ENCODE measurements at regions not wholly inside any gene's neighbourhood (a gene's known extent, or its start where the extent isn't known, plus 50 kb on each side); places are given as distances from the start of the nearest gene placed in this dataset.

DNA sequence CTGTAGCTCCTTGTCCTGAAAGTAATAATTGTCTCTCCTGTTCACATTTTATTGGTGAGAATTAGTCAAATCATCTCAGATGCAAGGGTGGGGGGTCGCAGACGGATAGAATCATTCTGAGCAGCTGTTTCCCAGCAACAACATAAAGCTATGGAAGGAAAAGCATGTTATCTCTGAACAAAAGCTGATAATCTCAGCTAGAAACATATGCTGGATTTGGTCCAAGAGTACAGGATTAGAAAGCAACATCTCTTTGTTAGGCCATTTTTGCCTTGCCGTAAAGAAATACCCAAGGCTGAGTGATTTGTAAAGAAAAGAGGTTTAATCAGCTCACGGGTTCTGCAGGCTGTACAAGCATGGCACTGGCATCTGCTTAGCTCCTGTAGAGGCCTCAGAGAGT, 472.8 kb upstream of the BOD1L1 start:
- no peak for TF ChIP-seq CTCF (IDR thresholded peaks at IDR 0.05; ENCODE audit: extremely low read depth, missing control alignments)
- DNase-seq (ENCODE audit: low spot score) = no peak

DNA sequence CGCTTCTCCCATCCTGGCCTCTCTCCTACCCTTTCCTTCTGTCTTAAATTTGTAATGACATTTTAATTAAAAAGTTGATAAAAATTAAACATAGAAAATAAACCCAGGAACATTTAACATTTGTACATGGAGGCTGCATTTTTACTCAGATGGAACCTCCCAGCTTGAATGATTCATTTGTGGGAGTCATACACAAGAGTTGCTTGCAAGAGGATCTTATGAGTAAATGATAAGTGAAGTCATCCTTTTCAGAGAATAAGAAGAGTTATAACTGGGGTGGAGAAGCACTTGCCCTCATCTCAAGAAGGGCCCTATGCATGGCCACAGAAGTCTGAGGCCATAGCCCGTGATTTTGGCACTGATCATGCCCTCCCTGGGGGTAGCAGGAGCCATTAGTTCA, 482.9 kb upstream of the BOD1L1 start:
- no peak for DNase-seq (ENCODE audit: low spot score)
- no peak for TF ChIP-seq CTCF (IDR thresholded peaks at IDR 0.05; ENCODE audit: extremely low read depth, missing control alignments)

GRCh38 chr4:14111730-14112181, 484.2 kb upstream of the BOD1L1 start:
- TF ChIP-seq CTCF (IDR thresholded peaks at IDR 0.05; ENCODE audit: extremely low read depth, missing control alignments) = no peak
- DNase-seq (ENCODE audit: low spot score) = no peak

- DNase-seq (ENCODE audit: low spot score) = no peak
- TF ChIP-seq CTCF (IDR thresholded peaks at IDR 0.05; ENCODE audit: extremely low read depth, missing control alignments) = no peak
Observed at GRCh38 chr4:14115106-14115505, 487.6 kb upstream of the BOD1L1 start.

- no peak for TF ChIP-seq CTCF (IDR thresholded peaks at IDR 0.05; ENCODE audit: extremely low read depth, missing control alignments)
- DNase-seq (ENCODE audit: low spot score) = no peak
Observed at GRCh38 chr4:14117575-14118238, 490.2 kb upstream of the BOD1L1 start.

DNA sequence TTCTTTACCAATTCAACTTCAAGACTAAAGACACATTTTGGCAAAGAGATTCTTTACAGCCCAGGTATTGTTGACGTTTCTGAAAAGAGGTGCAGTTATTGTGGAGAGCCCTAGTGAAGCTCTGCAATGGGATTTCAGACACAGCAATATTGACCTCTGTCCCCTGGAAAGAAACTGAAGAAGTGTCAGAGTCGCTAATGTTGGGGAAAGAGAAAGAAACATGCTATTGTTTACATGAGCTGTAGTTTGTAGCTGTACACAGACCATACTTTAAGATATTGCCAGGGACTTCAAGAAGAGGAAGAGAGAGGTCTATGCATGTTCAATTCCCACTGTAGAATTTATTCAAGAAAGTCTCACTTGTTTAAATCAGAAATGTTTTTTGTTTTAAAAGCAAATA, 497.3 kb upstream of the BOD1L1 start:
- no peak for DNase-seq (ENCODE audit: low spot score)
- TF ChIP-seq CTCF (IDR thresholded peaks at IDR 0.05; ENCODE audit: extremely low read depth, missing control alignments) = no peak

DNA sequence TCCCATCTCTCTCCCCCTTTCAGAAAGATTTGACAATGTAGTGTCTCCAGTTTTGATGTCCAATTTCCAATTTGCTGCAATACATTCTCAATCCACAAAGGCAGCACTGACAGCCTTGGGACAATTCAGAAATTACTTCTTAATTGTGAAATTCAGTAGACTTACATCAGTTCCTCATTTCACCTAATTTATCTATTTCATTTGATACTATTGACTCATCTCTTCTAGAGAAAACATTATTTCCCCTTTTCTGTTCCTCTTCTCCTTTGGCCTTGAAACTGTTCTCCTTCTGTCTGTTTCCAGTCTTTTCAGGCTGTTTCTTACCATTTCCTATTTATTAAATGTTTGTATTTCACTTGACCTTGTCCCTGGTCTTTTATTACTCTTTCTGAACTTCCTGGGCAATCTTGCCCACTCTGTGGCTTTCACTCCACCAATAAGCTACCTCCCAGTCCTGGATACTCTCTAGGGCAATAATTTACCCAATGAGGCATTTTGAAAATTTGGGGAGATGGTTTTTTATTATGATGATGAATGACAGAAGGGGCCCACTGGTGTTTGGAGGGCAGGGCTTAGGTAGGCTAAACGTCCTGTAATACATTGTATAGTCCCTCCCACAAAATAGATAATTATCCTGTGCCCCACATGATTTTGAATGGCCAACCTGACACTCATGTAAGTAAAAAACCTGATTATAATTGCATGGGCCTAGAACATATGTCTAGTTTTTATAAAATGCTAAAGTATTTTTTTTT, 498.0 kb upstream of the BOD1L1 start:
- peak; percentile 7 for DNase-seq (ENCODE audit: low spot score)
- TF ChIP-seq CTCF (IDR thresholded peaks at IDR 0.05; ENCODE audit: extremely low read depth, missing control alignments) = no peak

All from GM20000 (cell line).